GM23338 (cell line): ENCODE measurements at regions not wholly inside any gene's neighbourhood (a gene's known extent, or its start where the extent isn't known, plus 50 kb on each side); places are given as distances from the start of the nearest gene placed in this dataset.

Source experiments
- ATAC-seq: fragments of 200-7000 bp; cut with Tn5 transposase; 3 replicates; pipeline ENCODE4 v1.9.1; 2020
- DNase-seq: peaks from one replicate; pipeline ENCODE4 v3.0.0-alpha.2; 2015; ENCODE audit warnings: low spot score
- H2AFZ ChIP-seq: fragments of 200-600 bp; sonication (generic); 2 replicates; pipeline ENCODE4 v1.8.0; 2016; ENCODE audit warnings: antibody characterized with exemption, mild to moderate bottlenecking, moderate library complexity
- H3F3A ChIP-seq: fragments of 200-600 bp; sonication (generic); replicated peaks from 2 replicates; pipeline ENCODE4 v1.8.0; 2017; ENCODE audit warnings: antibody characterized with exemption, mixed run types, low read depth
- H3K27ac ChIP-seq: fragments of 200-600 bp; sonication (generic); 2 replicates; pipeline ENCODE4 v1.6.1; 2016; ENCODE audit warnings: low read depth
- H3K27me3 ChIP-seq: fragments of 200-600 bp; sonication (generic); 2 replicates; pipeline ENCODE4 v1.8.0; 2016; ENCODE audit warnings: mild to moderate bottlenecking, mixed run types, moderate library complexity; ENCODE audit not compliant: insufficient read depth
- H3K36me3 ChIP-seq: fragments of 200-600 bp; sonication (generic); 2 replicates; pipeline ENCODE4 v1.8.0; 2016; ENCODE audit warnings: mild to moderate bottlenecking; ENCODE audit not compliant: insufficient read depth
- H3K4me1 ChIP-seq: fragments of 200-600 bp; sonication (generic); 2 replicates; pipeline ENCODE4 v1.8.0; 2016; ENCODE audit warnings: mild to moderate bottlenecking, moderate library complexity; ENCODE audit not compliant: insufficient read depth
- H3K4me2 ChIP-seq: fragments of 200-600 bp; sonication (generic); 2 replicates; pipeline ENCODE4 v1.7.1; 2017; ENCODE audit warnings: mixed run types
- H3K4me3 ChIP-seq: fragments of 200-600 bp; sonication (generic); 2 replicates; pipeline ENCODE4 v1.6.1; 2016; ENCODE audit warnings: mixed run types
- H3K79me2 ChIP-seq: fragments of 200-600 bp; sonication (generic); replicated peaks from 2 replicates; pipeline ENCODE4 v1.8.0; 2017; ENCODE audit warnings: mild to moderate bottlenecking; ENCODE audit not compliant: insufficient read depth
- H3K9me2 ChIP-seq: fragments of 200-600 bp; sonication (generic); 2 replicates; pipeline ENCODE4 v1.8.0; 2017; ENCODE audit not compliant: insufficient read depth
- H4K20me1 ChIP-seq: fragments of 200-600 bp; sonication (generic); replicated peaks from 2 replicates; pipeline ENCODE4 v1.8.0; 2017; ENCODE audit warnings: mild to moderate bottlenecking; ENCODE audit not compliant: insufficient read depth
- H3K27ac Mint-ChIP-seq: 2 replicates; pipeline ENCODE4 v1.8.0; 2020; ENCODE audit warnings: inconsistent platforms, mild to moderate bottlenecking, moderate library complexity, mixed read lengths
- H3K27me3 Mint-ChIP-seq: 3 replicates; pipeline ENCODE4 v1.8.0; 2022; ENCODE audit warnings: low read depth, mild to moderate bottlenecking, moderate library complexity, mixed read lengths, inconsistent platforms; ENCODE audit not compliant: insufficient read depth, poor library complexity
- H3K36me3 Mint-ChIP-seq: 3 replicates; pipeline ENCODE4 v1.8.0; 2021; ENCODE audit warnings: low read depth, mild to moderate bottlenecking, inconsistent platforms, moderate library complexity, mixed read lengths
- H3K4me1 Mint-ChIP-seq: 3 replicates; pipeline ENCODE4 v1.8.0; 2020; ENCODE audit warnings: mild to moderate bottlenecking, inconsistent platforms, mixed read lengths
- H3K4me3 Mint-ChIP-seq: 3 replicates; pipeline ENCODE4 v1.8.0; 2021; ENCODE audit warnings: moderate library complexity, mild to moderate bottlenecking, inconsistent platforms, mixed read lengths
- H3K9me3 Mint-ChIP-seq: 3 replicates; pipeline ENCODE4 v1.8.0; 2020; ENCODE audit warnings: moderate library complexity, mild to moderate bottlenecking, inconsistent platforms, mixed read lengths
- EZH2 ChIP-seq: fragments of 200-600 bp; sonication (generic); IDR thresholded peaks from one replicate; pipeline ENCODE4 v1.8.0; 2017; ENCODE audit warnings: antibody characterized with exemption, mild to moderate bottlenecking, low read depth; ENCODE audit not compliant: unreplicated experiment
- EZH2phosphoT487 ChIP-seq: fragments of 200-600 bp; sonication (generic); IDR thresholded peaks from one replicate; pipeline ENCODE4 v1.8.1; 2018; ENCODE audit warnings: antibody characterized with exemption; ENCODE audit not compliant: unreplicated experiment
- JUNB ChIP-seq: IDR thresholded peaks from one replicate; pipeline ENCODE4 v1.6.1; 2016; ENCODE audit warnings: antibody characterized with exemption; ENCODE audit not compliant: unreplicated experiment
- NANOG ChIP-seq: IDR thresholded peaks from 2 replicates; pipeline ENCODE4 v1.6.1; 2016; ENCODE audit warnings: antibody characterized with exemption, borderline replicate concordance
- POLR2AphosphoS5 ChIP-seq: IDR thresholded peaks from 2 replicates; pipeline ENCODE4 v1.6.1; 2016; ENCODE audit warnings: antibody characterized with exemption, low read depth
- STAT1 ChIP-seq: IDR thresholded peaks from one replicate; pipeline ENCODE4 v1.6.1; 2016; ENCODE audit warnings: antibody characterized with exemption; ENCODE audit not compliant: unreplicated experiment
- ZNF114 ChIP-seq: fragments of 250-450 bp; sonication (Bioruptor Pico); IDR thresholded peaks from 2 replicates; pipeline ENCODE4 v1.5.0; 2020; ENCODE audit warnings: mild to moderate bottlenecking, moderate library complexity
- ZNF331 ChIP-seq: fragments of 250-450 bp; sonication (Bioruptor Pico); IDR thresholded peaks from 2 replicates; pipeline ENCODE4 v1.5.0; 2020; ENCODE audit warnings: low read depth, mild to moderate bottlenecking, moderate library complexity
- TF ChIP-seq, protein P1 (sequence below): IDR thresholded peaks from one replicate; pipeline ENCODE4 v1.6.1; 2018; ENCODE audit warnings: antibody characterized with exemption; ENCODE audit not compliant: unreplicated experiment
- TF ChIP-seq, protein P2 (sequence below): fragments of 250-450 bp; sonication (Bioruptor Pico); IDR thresholded peaks from 2 replicates; pipeline ENCODE4 v1.5.0; 2020; ENCODE audit warnings: mild to moderate bottlenecking, moderate library complexity
- TF ChIP-seq, protein P3 (sequence below): IDR thresholded peaks from 2 replicates; pipeline ENCODE4 v1.6.1; 2016; ENCODE audit warnings: antibody characterized with exemption

- TF ChIP-seq EZH2 = no peak
- TF ChIP-seq, protein P1, sequence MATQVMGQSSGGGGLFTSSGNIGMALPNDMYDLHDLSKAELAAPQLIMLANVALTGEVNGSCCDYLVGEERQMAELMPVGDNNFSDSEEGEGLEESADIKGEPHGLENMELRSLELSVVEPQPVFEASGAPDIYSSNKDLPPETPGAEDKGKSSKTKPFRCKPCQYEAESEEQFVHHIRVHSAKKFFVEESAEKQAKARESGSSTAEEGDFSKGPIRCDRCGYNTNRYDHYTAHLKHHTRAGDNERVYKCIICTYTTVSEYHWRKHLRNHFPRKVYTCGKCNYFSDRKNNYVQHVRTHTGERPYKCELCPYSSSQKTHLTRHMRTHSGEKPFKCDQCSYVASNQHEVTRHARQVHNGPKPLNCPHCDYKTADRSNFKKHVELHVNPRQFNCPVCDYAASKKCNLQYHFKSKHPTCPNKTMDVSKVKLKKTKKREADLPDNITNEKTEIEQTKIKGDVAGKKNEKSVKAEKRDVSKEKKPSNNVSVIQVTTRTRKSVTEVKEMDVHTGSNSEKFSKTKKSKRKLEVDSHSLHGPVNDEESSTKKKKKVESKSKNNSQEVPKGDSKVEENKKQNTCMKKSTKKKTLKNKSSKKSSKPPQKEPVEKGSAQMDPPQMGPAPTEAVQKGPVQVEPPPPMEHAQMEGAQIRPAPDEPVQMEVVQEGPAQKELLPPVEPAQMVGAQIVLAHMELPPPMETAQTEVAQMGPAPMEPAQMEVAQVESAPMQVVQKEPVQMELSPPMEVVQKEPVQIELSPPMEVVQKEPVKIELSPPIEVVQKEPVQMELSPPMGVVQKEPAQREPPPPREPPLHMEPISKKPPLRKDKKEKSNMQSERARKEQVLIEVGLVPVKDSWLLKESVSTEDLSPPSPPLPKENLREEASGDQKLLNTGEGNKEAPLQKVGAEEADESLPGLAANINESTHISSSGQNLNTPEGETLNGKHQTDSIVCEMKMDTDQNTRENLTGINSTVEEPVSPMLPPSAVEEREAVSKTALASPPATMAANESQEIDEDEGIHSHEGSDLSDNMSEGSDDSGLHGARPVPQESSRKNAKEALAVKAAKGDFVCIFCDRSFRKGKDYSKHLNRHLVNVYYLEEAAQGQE = no peak
- TF ChIP-seq NANOG = no peak
- no peak for TF ChIP-seq ZNF331 (CRISPR knock-in tag)
- no peak for TF ChIP-seq POLR2AphosphoS5
- TF ChIP-seq STAT1 = no peak
- TF ChIP-seq JUNB = no peak
Measured at GRCh38 chr3:154029926-154030325, 91.3 kb upstream of the ARHGEF26 start (continued).

DNA sequence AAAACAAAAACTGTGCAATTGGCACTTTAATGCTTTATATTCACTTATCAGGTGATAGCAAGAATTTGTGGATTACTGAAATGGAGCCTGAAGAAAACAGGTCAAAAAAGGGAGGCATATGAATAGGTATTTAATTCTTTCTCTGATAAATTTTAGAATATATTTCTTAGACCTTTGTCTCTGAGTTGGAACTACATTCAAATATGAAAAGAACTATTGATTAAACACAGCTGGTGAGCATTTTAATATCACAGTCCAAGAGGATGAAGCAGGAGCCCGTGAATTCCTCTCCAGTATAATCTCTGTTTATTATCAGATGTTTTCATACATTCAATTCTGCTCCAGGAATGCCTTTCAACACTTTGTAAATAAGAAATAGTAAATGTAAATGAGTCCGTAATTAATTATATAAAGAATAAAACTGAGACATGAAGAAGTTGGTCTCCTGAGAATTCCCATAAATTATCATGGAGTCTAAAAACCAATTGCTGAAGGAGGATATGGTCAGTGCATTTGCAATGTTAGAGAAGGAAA is 86.3 kb upstream of the ARHGEF26 start:
- no peaks in the 10 kb centered on the region for H3K4me1 Mint-ChIP-seq
- Histone ChIP-seq H3K4me2 (no peak overlapping the region), H3K36me3 (no peaks in the 10 kb centered on the region), H3K27me3 (no peaks in the 10 kb centered on the region), H3K79me2 (no peaks in the 10 kb centered on the region), H3K4me1 (no peaks in the 10 kb centered on the region), H3K27ac (no peak overlapping the region), H3K9me2 (no peaks in the 10 kb centered on the region), H2AFZ (no peak overlapping the region), H3F3A (no peaks in the 10 kb centered on the region), H3K4me3 (no peak overlapping the region), H4K20me1 (no peaks in the 10 kb centered on the region)
- ATAC-seq (no peak), DNase-seq (no peak)
- H3K36me3 Mint-ChIP-seq = no peaks in the 10 kb centered on the region
- no peaks in the 10 kb centered on the region for H3K27me3 Mint-ChIP-seq
- no peak overlapping the region for H3K27ac Mint-ChIP-seq
- H3K9me3 Mint-ChIP-seq = no peaks in the 10 kb centered on the region
- H3K4me3 Mint-ChIP-seq = no peak overlapping the region
- no peak for TF ChIP-seq EZH2phosphoT487
- no peak for TF ChIP-seq STAT1
- no peak for TF ChIP-seq NANOG
- TF ChIP-seq, protein P1 = no peak
- TF ChIP-seq EZH2 = no peak
- TF ChIP-seq, protein P2, sequence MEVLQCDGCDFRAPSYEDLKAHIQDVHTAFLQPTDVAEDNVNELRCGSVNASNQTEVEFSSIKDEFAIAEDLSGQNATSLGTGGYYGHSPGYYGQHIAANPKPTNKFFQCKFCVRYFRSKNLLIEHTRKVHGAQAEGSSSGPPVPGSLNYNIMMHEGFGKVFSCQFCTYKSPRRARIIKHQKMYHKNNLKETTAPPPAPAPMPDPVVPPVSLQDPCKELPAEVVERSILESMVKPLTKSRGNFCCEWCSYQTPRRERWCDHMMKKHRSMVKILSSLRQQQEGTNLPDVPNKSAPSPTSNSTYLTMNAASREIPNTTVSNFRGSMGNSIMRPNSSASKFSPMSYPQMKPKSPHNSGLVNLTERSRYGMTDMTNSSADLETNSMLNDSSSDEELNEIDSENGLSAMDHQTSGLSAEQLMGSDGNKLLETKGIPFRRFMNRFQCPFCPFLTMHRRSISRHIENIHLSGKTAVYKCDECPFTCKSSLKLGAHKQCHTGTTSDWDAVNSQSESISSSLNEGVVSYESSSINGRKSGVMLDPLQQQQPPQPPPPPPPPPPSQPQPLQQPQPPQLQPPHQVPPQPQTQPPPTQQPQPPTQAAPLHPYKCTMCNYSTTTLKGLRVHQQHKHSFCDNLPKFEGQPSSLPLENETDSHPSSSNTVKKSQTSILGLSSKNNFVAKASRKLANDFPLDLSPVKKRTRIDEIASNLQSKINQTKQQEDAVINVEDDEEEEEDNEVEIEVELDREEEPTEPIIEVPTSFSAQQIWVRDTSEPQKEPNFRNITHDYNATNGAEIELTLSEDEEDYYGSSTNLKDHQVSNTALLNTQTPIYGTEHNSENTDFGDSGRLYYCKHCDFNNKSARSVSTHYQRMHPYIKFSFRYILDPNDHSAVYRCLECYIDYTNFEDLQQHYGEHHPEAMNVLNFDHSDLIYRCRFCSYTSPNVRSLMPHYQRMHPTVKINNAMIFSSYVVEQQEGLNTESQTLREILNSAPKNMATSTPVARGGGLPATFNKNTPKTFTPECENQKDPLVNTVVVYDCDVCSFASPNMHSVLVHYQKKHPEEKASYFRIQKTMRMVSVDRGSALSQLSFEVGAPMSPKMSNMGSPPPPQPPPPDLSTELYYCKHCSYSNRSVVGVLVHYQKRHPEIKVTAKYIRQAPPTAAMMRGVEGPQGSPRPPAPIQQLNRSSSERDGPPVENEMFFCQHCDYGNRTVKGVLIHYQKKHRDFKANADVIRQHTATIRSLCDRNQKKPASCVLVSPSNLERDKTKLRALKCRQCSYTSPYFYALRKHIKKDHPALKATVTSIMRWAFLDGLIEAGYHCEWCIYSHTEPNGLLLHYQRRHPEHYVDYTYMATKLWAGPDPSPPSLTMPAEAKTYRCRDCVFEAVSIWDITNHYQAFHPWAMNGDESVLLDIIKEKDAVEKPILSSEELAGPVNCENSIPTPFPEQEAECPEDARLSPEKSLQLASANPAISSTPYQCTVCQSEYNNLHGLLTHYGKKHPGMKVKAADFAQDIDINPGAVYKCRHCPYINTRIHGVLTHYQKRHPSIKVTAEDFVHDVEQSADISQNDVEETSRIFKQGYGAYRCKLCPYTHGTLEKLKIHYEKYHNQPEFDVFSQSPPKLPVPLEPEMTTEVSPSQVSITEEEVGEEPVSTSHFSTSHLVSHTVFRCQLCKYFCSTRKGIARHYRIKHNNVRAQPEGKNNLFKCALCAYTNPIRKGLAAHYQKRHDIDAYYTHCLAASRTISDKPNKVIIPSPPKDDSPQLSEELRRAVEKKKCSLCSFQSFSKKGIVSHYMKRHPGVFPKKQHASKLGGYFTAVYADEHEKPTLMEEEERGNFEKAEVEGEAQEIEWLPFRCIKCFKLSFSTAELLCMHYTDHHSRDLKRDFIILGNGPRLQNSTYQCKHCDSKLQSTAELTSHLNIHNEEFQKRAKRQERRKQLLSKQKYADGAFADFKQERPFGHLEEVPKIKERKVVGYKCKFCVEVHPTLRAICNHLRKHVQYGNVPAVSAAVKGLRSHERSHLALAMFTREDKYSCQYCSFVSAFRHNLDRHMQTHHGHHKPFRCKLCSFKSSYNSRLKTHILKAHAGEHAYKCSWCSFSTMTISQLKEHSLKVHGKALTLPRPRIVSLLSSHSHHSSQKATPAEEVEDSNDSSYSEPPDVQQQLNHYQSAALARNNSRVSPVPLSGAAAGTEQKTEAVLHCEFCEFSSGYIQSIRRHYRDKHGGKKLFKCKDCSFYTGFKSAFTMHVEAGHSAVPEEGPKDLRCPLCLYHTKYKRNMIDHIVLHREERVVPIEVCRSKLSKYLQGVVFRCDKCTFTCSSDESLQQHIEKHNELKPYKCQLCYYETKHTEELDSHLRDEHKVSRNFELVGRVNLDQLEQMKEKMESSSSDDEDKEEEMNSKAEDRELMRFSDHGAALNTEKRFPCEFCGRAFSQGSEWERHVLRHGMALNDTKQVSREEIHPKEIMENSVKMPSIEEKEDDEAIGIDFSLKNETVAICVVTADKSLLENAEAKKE (CRISPR knock-in tag) = no peak
- no peak for TF ChIP-seq JUNB
- TF ChIP-seq, protein P3, sequence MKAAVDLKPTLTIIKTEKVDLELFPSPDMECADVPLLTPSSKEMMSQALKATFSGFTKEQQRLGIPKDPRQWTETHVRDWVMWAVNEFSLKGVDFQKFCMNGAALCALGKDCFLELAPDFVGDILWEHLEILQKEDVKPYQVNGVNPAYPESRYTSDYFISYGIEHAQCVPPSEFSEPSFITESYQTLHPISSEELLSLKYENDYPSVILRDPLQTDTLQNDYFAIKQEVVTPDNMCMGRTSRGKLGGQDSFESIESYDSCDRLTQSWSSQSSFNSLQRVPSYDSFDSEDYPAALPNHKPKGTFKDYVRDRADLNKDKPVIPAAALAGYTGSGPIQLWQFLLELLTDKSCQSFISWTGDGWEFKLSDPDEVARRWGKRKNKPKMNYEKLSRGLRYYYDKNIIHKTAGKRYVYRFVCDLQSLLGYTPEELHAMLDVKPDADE = no peak
- no peak for TF ChIP-seq ZNF114 (CRISPR knock-in tag)
